HG02885 (cell line): ENCODE measurements at regions not wholly inside any gene's neighbourhood (a gene's known extent, or its start where the extent isn't known, plus 50 kb on each side); places are given as distances from the start of the nearest gene placed in this dataset.

Source experiments
- ATAC-seq: cut with Tn5 transposase; IDR thresholded peaks from one replicate; pipeline ENCODE4 v1.9.1; 2021; ENCODE audit warnings: mild to moderate bottlenecking; ENCODE audit not compliant: unreplicated experiment, poor library complexity

GRCh38 chr10:57815949-57816348 lies 451.7 kb downstream of the IPMK start:
- no peak for ATAC-seq

DNA sequence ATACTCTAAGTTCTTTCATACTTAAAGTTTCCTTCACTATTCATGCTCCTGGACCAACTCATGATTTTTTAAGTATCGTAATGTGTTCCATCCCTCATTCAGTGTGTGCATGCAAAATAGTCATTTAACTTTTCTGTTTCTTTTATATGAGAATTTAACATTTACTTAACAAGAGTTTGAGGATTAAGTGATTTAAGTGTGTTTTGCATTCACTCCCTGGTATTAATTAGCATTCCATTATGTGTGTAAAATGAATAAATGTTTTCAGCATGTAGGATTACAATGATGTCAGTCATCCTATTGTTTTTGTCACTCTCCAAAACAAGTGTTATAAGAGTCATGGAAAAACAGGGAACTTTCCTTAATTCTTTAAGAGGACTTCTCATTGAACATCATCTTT lies 457.7 kb downstream of the IPMK start:
- no peak for ATAC-seq

DNA sequence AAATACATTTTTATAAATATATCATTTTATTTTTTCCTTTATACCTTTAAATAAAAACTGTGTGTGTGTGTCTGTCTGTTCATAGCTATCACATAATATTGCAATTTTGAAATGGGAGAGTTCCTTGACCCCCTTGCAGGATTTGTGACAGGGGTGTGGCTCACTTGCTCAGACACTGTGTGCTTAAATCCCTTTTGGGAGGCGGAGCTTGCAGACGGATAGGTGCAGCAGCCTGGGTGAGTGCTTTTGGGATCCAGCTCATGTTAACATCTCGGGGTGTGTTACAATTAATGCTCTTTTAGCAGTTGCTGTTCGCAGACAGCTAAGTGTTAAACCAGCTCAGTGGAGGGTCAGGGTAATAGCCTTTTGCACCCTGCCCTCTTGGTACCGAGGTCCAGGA lies 459.8 kb downstream of the IPMK start:
- no peak for ATAC-seq

DNA sequence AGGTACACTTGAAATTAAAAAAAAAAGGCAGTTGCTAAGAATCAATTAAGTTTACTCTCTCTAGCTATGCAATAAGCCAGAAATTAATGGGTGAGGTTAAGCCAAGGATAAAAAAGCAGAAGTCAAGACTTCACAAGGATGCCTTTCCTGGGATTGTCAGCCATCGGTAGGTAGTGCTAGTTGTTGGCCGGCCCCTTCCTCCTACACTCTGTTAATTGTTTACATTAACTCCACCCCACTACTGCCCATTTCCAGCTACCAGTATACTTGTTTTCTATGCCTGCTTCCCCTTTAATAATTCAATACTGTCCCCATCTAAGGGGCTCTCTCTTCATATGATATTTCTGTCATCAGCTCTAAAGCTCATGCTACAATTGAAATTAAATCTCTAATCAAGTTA lies 461.0 kb downstream of the IPMK start:
- no peak for ATAC-seq

GRCh38 chr10:57799625-57800024 lies 468.1 kb downstream of the IPMK start:
- no peak for ATAC-seq

- no peak for ATAC-seq
Observed at GRCh38 chr10:57798830-57799229, 468.9 kb downstream of the IPMK start.

DNA sequence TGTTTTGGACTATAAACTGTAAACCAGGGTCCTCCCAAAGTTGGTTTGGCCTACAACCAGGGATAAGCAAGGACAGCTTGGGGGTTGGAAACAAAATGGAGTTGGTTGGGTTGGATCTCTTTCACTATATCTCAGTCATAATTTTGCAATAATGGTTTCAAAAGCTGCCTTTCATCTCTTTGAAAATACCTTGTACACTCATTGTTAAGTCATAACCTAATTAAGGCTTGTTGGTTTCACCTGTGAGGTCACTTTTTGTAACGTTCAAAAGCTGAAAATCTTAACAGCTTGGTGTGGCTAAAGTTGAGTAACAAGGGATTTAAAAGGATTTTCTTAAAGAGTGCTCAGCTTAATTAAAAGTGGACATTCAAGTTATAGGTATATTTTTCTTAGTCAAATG lies 476.1 kb downstream of the IPMK start:
- ATAC-seq, result no peak

- ATAC-seq, result no peak
Observed at GRCh38 chr10:57790703-57791102, 477.0 kb downstream of the IPMK start.

DNA sequence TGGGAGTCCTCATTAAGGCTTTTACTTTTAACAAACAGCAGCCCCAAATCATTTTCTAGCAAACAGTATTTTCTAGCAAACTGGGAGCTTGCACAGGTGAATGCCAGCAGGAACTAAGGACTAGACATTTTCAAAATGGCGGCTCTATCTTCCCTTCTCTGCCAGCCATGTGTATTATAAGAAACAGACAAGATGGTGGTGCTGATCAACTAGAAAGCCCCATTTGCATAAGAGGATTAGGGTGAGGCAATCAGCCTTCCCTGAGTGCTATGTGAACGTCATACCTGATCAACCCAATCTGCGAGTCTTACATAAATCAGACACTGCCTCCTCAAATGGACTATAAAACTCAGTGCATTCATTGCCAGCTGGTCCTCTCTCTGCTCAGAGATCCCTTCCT lies 479.6 kb downstream of the IPMK start:
- ATAC-seq, result no peak

DNA sequence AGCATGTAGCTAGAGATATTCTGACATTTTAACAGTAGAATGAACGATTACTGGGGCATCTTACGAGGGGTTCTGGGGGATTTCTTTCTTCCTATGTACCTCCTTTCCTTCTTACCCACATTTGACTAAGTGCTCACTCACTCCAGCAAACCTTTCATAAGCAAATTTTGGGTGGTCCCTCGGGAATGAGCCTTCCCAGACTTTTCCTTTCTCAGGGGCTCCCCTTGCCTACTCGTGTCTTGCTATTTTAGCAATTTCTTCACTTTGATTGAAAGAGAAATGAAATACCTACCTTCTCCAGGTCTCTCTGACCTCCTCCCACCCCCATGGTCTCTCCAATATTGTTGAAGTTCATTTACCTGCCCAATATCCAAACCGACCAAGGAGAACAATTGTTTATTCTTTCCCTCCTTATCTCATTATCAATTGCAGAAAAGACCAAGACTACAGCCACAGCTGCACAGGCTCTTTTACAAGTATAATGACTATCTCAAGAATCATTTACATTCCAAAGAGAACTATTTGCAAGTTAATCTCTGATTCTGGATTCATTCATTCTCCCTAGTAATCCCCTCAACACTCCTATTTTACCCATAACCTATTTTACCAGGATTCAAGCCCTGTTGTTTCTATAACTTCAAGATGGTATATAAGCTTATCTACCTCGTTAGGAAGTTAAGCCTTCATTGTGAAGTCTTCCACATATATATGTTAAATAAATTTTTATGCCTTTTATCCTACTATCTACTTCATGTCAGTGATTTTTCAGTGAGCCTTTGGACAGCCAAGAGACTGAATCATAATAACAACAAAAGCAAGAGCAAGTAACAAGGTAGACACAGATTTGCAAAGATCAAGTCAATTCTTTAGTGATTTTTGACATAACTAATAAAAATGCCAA lies 480.6 kb downstream of the IPMK start:
- ATAC-seq, result no peak

GRCh38 chr10:57786331-57786730 lies 481.4 kb downstream of the IPMK start:
- ATAC-seq, result no peak

DNA sequence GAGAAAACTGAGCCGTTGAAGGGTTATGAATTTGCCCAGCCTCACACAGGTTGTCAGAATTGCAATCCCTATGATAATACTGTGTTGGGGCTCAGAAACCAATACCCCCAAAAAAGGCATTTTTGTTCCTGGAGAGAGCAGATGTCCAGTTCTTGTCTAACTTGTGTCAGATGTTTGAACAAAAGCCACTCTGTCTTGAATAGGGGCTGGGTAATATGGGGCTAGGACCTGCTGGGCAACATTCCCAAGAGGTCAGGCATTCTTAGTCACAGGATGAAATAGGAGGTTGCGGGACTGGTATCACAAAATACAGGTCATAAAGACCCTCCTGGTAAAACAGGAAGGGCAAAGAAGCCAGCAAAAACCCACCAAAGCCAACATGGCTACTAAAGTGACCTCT lies 482.1 kb downstream of the IPMK start:
- no peak for ATAC-seq

DNA sequence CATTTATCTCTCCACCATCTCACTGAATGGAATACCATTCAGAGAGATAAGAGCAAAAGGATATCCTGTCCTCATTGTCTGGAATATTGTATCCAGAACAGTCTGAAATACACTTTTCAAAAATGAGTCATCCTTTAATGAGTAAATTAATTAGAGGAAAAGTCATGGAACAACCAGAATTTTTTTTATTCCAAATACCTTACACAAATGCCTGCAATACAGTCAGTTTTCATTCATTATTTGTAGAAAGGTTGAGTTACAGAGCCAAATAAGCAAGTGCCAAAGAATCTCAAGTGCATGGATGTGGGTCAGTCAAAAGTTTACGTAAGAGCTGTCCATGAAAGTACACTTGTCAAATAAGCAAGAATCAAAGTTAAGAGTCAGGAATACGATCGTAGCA lies 482.6 kb downstream of the IPMK start:
- ATAC-seq, result no peak

- ATAC-seq, result no peak
Observed at GRCh38 chr10:57776688-57777432, 490.8 kb downstream of the IPMK start.

DNA sequence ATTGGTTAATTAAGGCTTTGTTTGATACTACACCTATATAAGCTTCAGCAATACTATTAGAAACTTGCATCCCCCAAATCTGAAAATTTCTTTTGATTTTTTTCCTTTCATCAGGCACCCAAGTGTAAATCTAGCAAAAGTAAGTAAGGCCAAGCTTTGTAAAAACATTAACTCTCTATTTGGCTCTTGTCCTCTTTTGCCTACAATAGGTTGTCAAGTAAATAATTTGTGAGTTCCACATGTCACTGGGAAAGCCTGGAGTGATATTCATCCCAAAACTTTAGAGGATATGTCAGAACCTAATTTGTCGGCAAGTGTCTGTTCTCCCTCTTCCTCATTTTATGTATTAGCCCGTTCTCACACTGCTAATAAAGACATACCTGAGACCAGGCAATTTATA lies 492.4 kb downstream of the IPMK start:
- no peak for ATAC-seq

DNA sequence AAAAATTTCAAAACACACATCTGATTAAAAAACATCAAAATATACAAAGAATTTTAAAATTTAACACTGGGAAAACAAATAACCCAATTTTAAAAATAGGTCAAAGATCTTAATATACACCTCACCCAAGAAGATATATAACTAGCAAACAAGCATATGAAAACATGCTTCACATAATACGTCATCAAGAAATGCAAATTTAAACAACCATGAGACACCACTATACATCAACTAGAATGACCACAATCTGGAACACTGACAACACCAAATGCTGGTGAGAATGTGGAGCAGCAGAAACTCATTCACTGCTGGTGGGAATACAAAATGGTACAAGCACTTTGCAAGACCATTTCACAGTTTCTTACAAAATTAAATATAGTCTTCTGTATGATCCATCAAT lies 498.4 kb downstream of the IPMK start:
- ATAC-seq, result no peak

DNA sequence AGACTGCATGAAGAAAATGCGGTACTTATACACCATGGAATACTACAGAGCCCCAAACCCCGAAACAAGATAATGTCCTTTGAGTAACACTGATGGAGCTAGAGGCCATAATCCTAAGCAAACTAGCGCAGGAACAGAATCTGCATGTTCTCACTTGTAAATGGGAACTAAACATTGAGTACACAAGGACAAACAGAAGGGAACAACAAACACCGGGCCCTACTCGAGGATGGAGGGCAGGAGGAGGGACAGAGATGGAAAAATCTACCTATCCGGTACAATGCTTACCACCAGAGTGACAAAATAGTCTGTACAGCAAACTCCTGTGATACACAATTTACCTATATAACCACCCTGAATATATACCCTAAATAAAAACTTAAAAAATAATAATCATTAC lies 507.9 kb downstream of the IPMK start:
- no peak for ATAC-seq

DNA sequence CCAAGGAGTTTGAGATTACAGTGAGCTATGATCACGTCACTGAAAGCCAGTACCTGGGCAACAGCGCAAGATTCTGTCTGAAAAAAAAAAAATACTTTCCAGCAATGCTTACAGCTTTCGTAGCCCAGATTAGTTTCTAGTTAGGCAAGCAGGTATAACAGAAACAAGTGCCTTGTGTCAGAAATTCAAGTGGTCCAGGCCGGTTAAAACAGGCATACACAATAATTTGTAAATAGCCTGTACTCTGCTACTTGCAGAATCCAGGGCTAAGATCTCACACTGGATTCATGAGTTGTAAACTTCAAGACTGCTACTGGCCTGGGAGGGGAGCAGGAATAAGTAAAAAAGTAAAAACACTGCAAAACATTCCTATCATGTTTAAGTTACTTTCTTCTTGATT lies 512.9 kb downstream of the IPMK start:
- ATAC-seq, result no peak

GRCh38 chr10:57743711-57744110 lies 524.0 kb downstream of the IPMK start:
- ATAC-seq, result no peak

- ATAC-seq, result no peak
Observed at GRCh38 chr10:57741751-57742150, 525.9 kb downstream of the IPMK start.

GRCh38 chr10:57723305-57723704 lies 544.4 kb downstream of the IPMK start:
- no peak for ATAC-seq

GRCh38 chr10:57716884-57717283 lies 550.8 kb downstream of the IPMK start:
- no peak for ATAC-seq
